GM23338 (cell line): ENCODE measurements at regions not wholly inside any gene's neighbourhood (a gene's known extent, or its start where the extent isn't known, plus 50 kb on each side); places are given as distances from the start of the nearest gene placed in this dataset.

Source experiments
- ATAC-seq: fragments of 200-7000 bp; cut with Tn5 transposase; 3 replicates; pipeline ENCODE4 v1.9.1; 2020
- DNase-seq: peaks from one replicate; pipeline ENCODE4 v3.0.0-alpha.2; 2015; ENCODE audit warnings: low spot score
- H2AFZ ChIP-seq: fragments of 200-600 bp; sonication (generic); 2 replicates; pipeline ENCODE4 v1.8.0; 2016; ENCODE audit warnings: antibody characterized with exemption, mild to moderate bottlenecking, moderate library complexity
- H3F3A ChIP-seq: fragments of 200-600 bp; sonication (generic); replicated peaks from 2 replicates; pipeline ENCODE4 v1.8.0; 2017; ENCODE audit warnings: antibody characterized with exemption, mixed run types, low read depth
- H3K27ac ChIP-seq: fragments of 200-600 bp; sonication (generic); 2 replicates; pipeline ENCODE4 v1.6.1; 2016; ENCODE audit warnings: low read depth
- H3K27me3 ChIP-seq: fragments of 200-600 bp; sonication (generic); 2 replicates; pipeline ENCODE4 v1.8.0; 2016; ENCODE audit warnings: mild to moderate bottlenecking, mixed run types, moderate library complexity; ENCODE audit not compliant: insufficient read depth
- H3K36me3 ChIP-seq: fragments of 200-600 bp; sonication (generic); 2 replicates; pipeline ENCODE4 v1.8.0; 2016; ENCODE audit warnings: mild to moderate bottlenecking; ENCODE audit not compliant: insufficient read depth
- H3K4me1 ChIP-seq: fragments of 200-600 bp; sonication (generic); 2 replicates; pipeline ENCODE4 v1.8.0; 2016; ENCODE audit warnings: mild to moderate bottlenecking, moderate library complexity; ENCODE audit not compliant: insufficient read depth
- H3K4me2 ChIP-seq: fragments of 200-600 bp; sonication (generic); 2 replicates; pipeline ENCODE4 v1.7.1; 2017; ENCODE audit warnings: mixed run types
- H3K4me3 ChIP-seq: fragments of 200-600 bp; sonication (generic); 2 replicates; pipeline ENCODE4 v1.6.1; 2016; ENCODE audit warnings: mixed run types
- H3K79me2 ChIP-seq: fragments of 200-600 bp; sonication (generic); replicated peaks from 2 replicates; pipeline ENCODE4 v1.8.0; 2017; ENCODE audit warnings: mild to moderate bottlenecking; ENCODE audit not compliant: insufficient read depth
- H3K9me2 ChIP-seq: fragments of 200-600 bp; sonication (generic); 2 replicates; pipeline ENCODE4 v1.8.0; 2017; ENCODE audit not compliant: insufficient read depth
- H4K20me1 ChIP-seq: fragments of 200-600 bp; sonication (generic); replicated peaks from 2 replicates; pipeline ENCODE4 v1.8.0; 2017; ENCODE audit warnings: mild to moderate bottlenecking; ENCODE audit not compliant: insufficient read depth
- H3K27ac Mint-ChIP-seq: 2 replicates; pipeline ENCODE4 v1.8.0; 2020; ENCODE audit warnings: inconsistent platforms, mild to moderate bottlenecking, moderate library complexity, mixed read lengths
- H3K27me3 Mint-ChIP-seq: 3 replicates; pipeline ENCODE4 v1.8.0; 2022; ENCODE audit warnings: low read depth, mild to moderate bottlenecking, moderate library complexity, mixed read lengths, inconsistent platforms; ENCODE audit not compliant: insufficient read depth, poor library complexity
- H3K36me3 Mint-ChIP-seq: 3 replicates; pipeline ENCODE4 v1.8.0; 2021; ENCODE audit warnings: low read depth, mild to moderate bottlenecking, inconsistent platforms, moderate library complexity, mixed read lengths
- H3K4me1 Mint-ChIP-seq: 3 replicates; pipeline ENCODE4 v1.8.0; 2020; ENCODE audit warnings: mild to moderate bottlenecking, inconsistent platforms, mixed read lengths
- H3K4me3 Mint-ChIP-seq: 3 replicates; pipeline ENCODE4 v1.8.0; 2021; ENCODE audit warnings: moderate library complexity, mild to moderate bottlenecking, inconsistent platforms, mixed read lengths
- H3K9me3 Mint-ChIP-seq: 3 replicates; pipeline ENCODE4 v1.8.0; 2020; ENCODE audit warnings: moderate library complexity, mild to moderate bottlenecking, inconsistent platforms, mixed read lengths
- CREB1 ChIP-seq: fragments of 250-450 bp; sonication (Bioruptor Pico); IDR thresholded peaks from 2 replicates; pipeline ENCODE4 v1.5.0; 2020; ENCODE audit warnings: low read depth, mild to moderate bottlenecking, moderate library complexity
- EZH2 ChIP-seq: fragments of 200-600 bp; sonication (generic); IDR thresholded peaks from one replicate; pipeline ENCODE4 v1.8.0; 2017; ENCODE audit warnings: antibody characterized with exemption, mild to moderate bottlenecking, low read depth; ENCODE audit not compliant: unreplicated experiment
- EZH2phosphoT487 ChIP-seq: fragments of 200-600 bp; sonication (generic); IDR thresholded peaks from one replicate; pipeline ENCODE4 v1.8.1; 2018; ENCODE audit warnings: antibody characterized with exemption; ENCODE audit not compliant: unreplicated experiment
- JUNB ChIP-seq: IDR thresholded peaks from one replicate; pipeline ENCODE4 v1.6.1; 2016; ENCODE audit warnings: antibody characterized with exemption; ENCODE audit not compliant: unreplicated experiment
- NANOG ChIP-seq: IDR thresholded peaks from 2 replicates; pipeline ENCODE4 v1.6.1; 2016; ENCODE audit warnings: antibody characterized with exemption, borderline replicate concordance
- POLR2AphosphoS5 ChIP-seq: IDR thresholded peaks from 2 replicates; pipeline ENCODE4 v1.6.1; 2016; ENCODE audit warnings: antibody characterized with exemption, low read depth
- STAT1 ChIP-seq: IDR thresholded peaks from one replicate; pipeline ENCODE4 v1.6.1; 2016; ENCODE audit warnings: antibody characterized with exemption; ENCODE audit not compliant: unreplicated experiment
- ZNF114 ChIP-seq: fragments of 250-450 bp; sonication (Bioruptor Pico); IDR thresholded peaks from 2 replicates; pipeline ENCODE4 v1.5.0; 2020; ENCODE audit warnings: mild to moderate bottlenecking, moderate library complexity
- TF ChIP-seq, protein P1 (sequence below): IDR thresholded peaks from one replicate; pipeline ENCODE4 v1.6.1; 2018; ENCODE audit warnings: antibody characterized with exemption; ENCODE audit not compliant: unreplicated experiment
- TF ChIP-seq, protein P2 (sequence below), 2 experiments: fragments of 200-600 bp in 1 of 2; sonication (generic) in 1 of 2; conservative IDR thresholded peaks; 2 replicates each; pipeline versions ENCODE4 v1.5.1 to v1.6.1; 2016 to 2017; ENCODE audit warnings: antibody characterized with exemption in 2 of 2, low read depth in 2 of 2, mild to moderate bottlenecking in 2 of 2, moderate library complexity in 1 of 2
- TF ChIP-seq, protein P3 (sequence below): IDR thresholded peaks from 2 replicates; pipeline ENCODE4 v1.6.1; 2016; ENCODE audit warnings: antibody characterized with exemption

DNA sequence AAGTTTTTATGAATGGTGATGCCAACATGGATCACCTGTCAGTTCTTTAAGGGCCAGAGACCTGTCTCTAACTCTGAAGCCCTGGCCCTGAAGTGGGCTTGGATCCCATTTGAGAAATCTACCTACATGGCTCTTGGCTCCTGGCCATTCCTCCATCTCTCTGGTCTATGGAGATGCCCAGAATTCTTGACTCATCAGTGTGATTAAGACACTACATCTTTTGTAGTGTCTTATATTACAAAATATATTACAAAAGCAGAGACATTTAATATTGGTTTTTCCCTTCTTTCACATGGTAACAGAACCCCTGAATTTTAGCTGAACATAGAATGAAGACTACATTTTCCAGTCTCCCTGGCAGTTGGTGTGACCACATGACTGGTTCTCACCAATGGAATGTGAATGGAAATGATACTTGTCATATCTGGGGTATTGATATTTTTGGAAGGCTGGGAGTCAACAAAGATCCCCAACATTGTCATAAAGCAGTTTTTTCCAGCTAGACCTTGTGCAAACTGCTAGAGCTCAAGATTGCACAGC is 198.3 kb downstream of the SREK1 start (continued):
- TF ChIP-seq NANOG: no peak
- TF ChIP-seq ZNF114 (CRISPR knock-in tag): no peak
- no peak for TF ChIP-seq JUNB
- no peak for TF ChIP-seq POLR2AphosphoS5
- no peak for TF ChIP-seq CREB1
- no peak for TF ChIP-seq EZH2
- TF ChIP-seq, protein P1, sequence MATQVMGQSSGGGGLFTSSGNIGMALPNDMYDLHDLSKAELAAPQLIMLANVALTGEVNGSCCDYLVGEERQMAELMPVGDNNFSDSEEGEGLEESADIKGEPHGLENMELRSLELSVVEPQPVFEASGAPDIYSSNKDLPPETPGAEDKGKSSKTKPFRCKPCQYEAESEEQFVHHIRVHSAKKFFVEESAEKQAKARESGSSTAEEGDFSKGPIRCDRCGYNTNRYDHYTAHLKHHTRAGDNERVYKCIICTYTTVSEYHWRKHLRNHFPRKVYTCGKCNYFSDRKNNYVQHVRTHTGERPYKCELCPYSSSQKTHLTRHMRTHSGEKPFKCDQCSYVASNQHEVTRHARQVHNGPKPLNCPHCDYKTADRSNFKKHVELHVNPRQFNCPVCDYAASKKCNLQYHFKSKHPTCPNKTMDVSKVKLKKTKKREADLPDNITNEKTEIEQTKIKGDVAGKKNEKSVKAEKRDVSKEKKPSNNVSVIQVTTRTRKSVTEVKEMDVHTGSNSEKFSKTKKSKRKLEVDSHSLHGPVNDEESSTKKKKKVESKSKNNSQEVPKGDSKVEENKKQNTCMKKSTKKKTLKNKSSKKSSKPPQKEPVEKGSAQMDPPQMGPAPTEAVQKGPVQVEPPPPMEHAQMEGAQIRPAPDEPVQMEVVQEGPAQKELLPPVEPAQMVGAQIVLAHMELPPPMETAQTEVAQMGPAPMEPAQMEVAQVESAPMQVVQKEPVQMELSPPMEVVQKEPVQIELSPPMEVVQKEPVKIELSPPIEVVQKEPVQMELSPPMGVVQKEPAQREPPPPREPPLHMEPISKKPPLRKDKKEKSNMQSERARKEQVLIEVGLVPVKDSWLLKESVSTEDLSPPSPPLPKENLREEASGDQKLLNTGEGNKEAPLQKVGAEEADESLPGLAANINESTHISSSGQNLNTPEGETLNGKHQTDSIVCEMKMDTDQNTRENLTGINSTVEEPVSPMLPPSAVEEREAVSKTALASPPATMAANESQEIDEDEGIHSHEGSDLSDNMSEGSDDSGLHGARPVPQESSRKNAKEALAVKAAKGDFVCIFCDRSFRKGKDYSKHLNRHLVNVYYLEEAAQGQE: no peak
- TF ChIP-seq, protein P2, sequence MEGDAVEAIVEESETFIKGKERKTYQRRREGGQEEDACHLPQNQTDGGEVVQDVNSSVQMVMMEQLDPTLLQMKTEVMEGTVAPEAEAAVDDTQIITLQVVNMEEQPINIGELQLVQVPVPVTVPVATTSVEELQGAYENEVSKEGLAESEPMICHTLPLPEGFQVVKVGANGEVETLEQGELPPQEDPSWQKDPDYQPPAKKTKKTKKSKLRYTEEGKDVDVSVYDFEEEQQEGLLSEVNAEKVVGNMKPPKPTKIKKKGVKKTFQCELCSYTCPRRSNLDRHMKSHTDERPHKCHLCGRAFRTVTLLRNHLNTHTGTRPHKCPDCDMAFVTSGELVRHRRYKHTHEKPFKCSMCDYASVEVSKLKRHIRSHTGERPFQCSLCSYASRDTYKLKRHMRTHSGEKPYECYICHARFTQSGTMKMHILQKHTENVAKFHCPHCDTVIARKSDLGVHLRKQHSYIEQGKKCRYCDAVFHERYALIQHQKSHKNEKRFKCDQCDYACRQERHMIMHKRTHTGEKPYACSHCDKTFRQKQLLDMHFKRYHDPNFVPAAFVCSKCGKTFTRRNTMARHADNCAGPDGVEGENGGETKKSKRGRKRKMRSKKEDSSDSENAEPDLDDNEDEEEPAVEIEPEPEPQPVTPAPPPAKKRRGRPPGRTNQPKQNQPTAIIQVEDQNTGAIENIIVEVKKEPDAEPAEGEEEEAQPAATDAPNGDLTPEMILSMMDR (conservative IDR thresholded peaks at IDR 0.05; ENCODE audit: low read depth in 2 of 2): no peak
- TF ChIP-seq, protein P3, sequence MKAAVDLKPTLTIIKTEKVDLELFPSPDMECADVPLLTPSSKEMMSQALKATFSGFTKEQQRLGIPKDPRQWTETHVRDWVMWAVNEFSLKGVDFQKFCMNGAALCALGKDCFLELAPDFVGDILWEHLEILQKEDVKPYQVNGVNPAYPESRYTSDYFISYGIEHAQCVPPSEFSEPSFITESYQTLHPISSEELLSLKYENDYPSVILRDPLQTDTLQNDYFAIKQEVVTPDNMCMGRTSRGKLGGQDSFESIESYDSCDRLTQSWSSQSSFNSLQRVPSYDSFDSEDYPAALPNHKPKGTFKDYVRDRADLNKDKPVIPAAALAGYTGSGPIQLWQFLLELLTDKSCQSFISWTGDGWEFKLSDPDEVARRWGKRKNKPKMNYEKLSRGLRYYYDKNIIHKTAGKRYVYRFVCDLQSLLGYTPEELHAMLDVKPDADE: no peak
- no peak for TF ChIP-seq EZH2phosphoT487

DNA sequence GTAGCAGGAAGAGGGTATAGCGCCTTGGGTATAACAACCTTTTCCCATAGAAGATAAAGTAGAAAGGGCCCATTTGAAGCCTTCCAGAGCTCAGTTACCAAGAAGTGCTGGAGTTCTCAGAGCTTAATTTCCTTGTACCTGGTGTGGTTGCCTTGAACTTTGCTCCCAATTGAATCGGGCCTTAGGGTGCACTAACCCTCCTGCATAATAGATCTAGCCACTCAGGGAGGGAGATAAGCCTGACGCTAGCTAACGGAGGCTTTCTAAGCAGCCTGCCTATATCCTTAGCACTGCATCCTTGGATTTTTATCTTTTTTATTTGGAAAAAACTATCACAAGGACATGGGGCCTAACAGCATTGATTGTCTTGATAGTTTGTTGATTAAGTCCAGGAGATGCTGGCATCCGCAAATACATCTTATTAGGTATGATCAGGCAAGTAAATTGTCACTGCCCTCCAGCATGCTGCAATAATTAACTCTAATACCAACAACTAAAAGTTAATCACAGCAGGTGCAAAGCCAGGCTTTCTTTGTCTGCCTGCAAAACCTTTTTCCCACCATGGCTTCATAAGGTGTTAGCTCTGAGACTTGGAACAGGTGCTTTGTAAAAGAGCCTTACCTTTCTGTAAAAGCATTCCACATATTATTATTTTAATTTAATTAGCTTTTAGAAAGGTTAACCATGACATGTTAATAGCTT is 199.4 kb downstream of the SREK1 start:
- Histone ChIP-seq H3K27me3 (no peaks in the 10 kb centered on the region), H3K79me2 (no peaks in the 10 kb centered on the region), H3K36me3 (no peaks in the 10 kb centered on the region), H3K4me2 (no peak overlapping the region), H3K27ac (no peak overlapping the region), H2AFZ (no peak overlapping the region), H3F3A (no peaks in the 10 kb centered on the region), H3K4me1 (no peaks in the 10 kb centered on the region), H3K4me3 (no peak overlapping the region), H3K9me2 (peaks cover 17% of the 10 kb centered on the region; the same call in 1 of the 2 replicates), H4K20me1 (no peaks in the 10 kb centered on the region)
- Mint-ChIP-seq H3K4me3 (no peak overlapping the region), H3K27ac (no peak overlapping the region), H3K4me1 (peaks cover 8% of the 10 kb centered on the region), H3K27me3 (peaks cover 6% of the 10 kb centered on the region), H3K9me3 (no peaks in the 10 kb centered on the region; the same call in 2 of the 3 replicates), H3K36me3 (no peaks in the 10 kb centered on the region)
- DNase-seq: no peak
- ATAC-seq: no peak
- no peak for TF ChIP-seq NANOG
- TF ChIP-seq EZH2phosphoT487: no peak
- TF ChIP-seq JUNB: no peak
- TF ChIP-seq EZH2: no peak
- TF ChIP-seq, protein P3: no peak
- TF ChIP-seq STAT1: no peak
- TF ChIP-seq, protein P1: no peak
